Gastrocnemius medialis (tissue), 4 donors: ENCODE measurements at regions not wholly inside any gene's neighbourhood (a gene's known extent, or its start where the extent isn't known, plus 50 kb on each side); places are given as distances from the start of the nearest gene placed in this dataset.

ENCODE experiments used
- ATAC-seq, 2 donors: fragments of 150-250 bp; one replicate each; pipeline ENCODE4 v1.9.1; 2016
- DNase-seq, 2 donors: peaks; one replicate each; pipeline ENCODE4 v3.0.0-alpha.2; 2019
- H3K27ac ChIP-seq, 4 donors: fragments of 200-600 bp; sonication (generic); 1 replicate in 1 of 4; 2 replicates in 3 of 4; pipeline ENCODE4 v1.5.1; 2016 to 2018; ENCODE audit warnings: mild to moderate bottlenecking in 2 of 4, moderate library complexity in 1 of 4
- H3K27me3 ChIP-seq, 3 donors: fragments of 200-600 bp; sonication (generic) in 2 of 3; 1 replicate in 1 of 3; 2 replicates in 2 of 3; pipeline versions ENCODE4 v1.5.1 to v1.6.0; 2016 to 2019; ENCODE audit warnings: mild to moderate bottlenecking in 1 of 3, moderate library complexity in 1 of 3
- H3K36me3 ChIP-seq, 2 donors: fragments of 200-600 bp; sonication (generic) in 1 of 2; one replicate each; pipeline ENCODE4 v1.5.1; 2017 to 2018
- H3K4me1 ChIP-seq, 2 donors: fragments of 200-600 bp; sonication (generic) in 1 of 2; one replicate each; pipeline ENCODE4 v1.5.1; 2016 to 2017; ENCODE audit warnings: mild to moderate bottlenecking in 2 of 2
- H3K4me3 ChIP-seq, 4 donors: fragments of 200-600 bp; sonication (generic) in 3 of 4; 1 replicate in 1 of 4; 2 replicates in 3 of 4; pipeline ENCODE4 v1.5.1; 2016 to 2019; ENCODE audit warnings: mild to moderate bottlenecking in 2 of 4
- H3K9me3 ChIP-seq, 3 donors: fragments of 200-600 bp; sonication (generic) in 2 of 3; 1 replicate in 1 of 3; 2 replicates in 2 of 3; pipeline ENCODE4 v1.5.1; 2016 to 2019
- CTCF ChIP-seq, 5 experiments: fragments of 450-650 bp in 3 of 5; fragments of 200-600 bp in 2 of 5; sonication (generic) in 2 of 5; IDR thresholded peaks in 4 of 5; conservative IDR thresholded peaks in 1 of 5; 1 replicate in 4 of 5; 2 replicates in 1 of 5; pipeline ENCODE4 v1.5.1; 2016 to 2019; ENCODE audit warnings: antibody characterized with exemption in 5 of 5, mild to moderate bottlenecking in 3 of 5, moderate library complexity in 3 of 5
- POLR2A ChIP-seq, 2 donors: fragments of 450-650 bp; IDR thresholded peaks; one replicate each; pipeline ENCODE4 v1.6.1; 2017; ENCODE audit warnings: antibody characterized with exemption in 2 of 2, mild to moderate bottlenecking in 2 of 2, moderate library complexity in 2 of 2
- in situ Hi-C, 4 donors: fragments of 200-750 bp; cut with MboI; loops; one replicate each; pipeline versions ENCODE4 v1.15.0 to v1.8.0; 2017; ENCODE audit warnings: low sequenced_read_pairs in 4 of 4
- intact Hi-C: fragments of 100-400 bp; cut with DNase I; formaldehyde crosslinking; loops from one replicate; pipeline ENCODE4 v1.15.1; 2023; ENCODE audit warnings: low total_unique reads

GRCh38 chr2:71878626-71879508 lies 268.8 kb downstream of the CYP26B1 start:
- Histone ChIP-seq H3K36me3 (no peaks in the 10 kb centered on the region), H3K4me3 (no peak overlapping the region), H3K27ac (no peak overlapping the region), H3K4me1 (peaks cover 39 to 48% of the 10 kb centered on the region in 2 donors), H3K27me3 (no peaks in the 10 kb centered on the region), H3K9me3 (no peaks in the 10 kb centered on the region)
- in situ Hi-C loops (no loop called here), intact Hi-C loops (no loop called here)
- DNase-seq: no peak
- ATAC-seq: no peak
- TF ChIP-seq POLR2A (IDR thresholded peaks at IDR 0.05) (no peak), CTCF (IDR thresholded peaks at IDR 0.05 in 4 of 5, conservative IDR thresholded peaks at IDR 0.05 in 1 of 5) (no peak)

GRCh38 chr2:71877636-71878035 lies 270.0 kb downstream of the CYP26B1 start:
- H3K36me3 ChIP-seq: no peaks in the 10 kb centered on the region
- intact Hi-C loops: no loop called here
- H3K9me3 ChIP-seq: no peaks in the 10 kb centered on the region
- peaks cover 30 to 39% of the 10 kb centered on the region in 2 donors for H3K4me1 ChIP-seq
- no peak for ATAC-seq
- H3K27me3 ChIP-seq: no peaks in the 10 kb centered on the region
- H3K4me3 ChIP-seq: no peak overlapping the region
- TF ChIP-seq CTCF (IDR thresholded peaks at IDR 0.05 in 4 of 5, conservative IDR thresholded peaks at IDR 0.05 in 1 of 5) (no peak), POLR2A (IDR thresholded peaks at IDR 0.05) (no peak)
- H3K27ac ChIP-seq: no peak overlapping the region
- in situ Hi-C loops: no loop called here
- DNase-seq: no peak

- ATAC-seq (no peak), DNase-seq (no peak)
- TF ChIP-seq CTCF (IDR thresholded peaks at IDR 0.05 in 4 of 5, conservative IDR thresholded peaks at IDR 0.05 in 1 of 5): no peak
- no peak for TF ChIP-seq POLR2A (IDR thresholded peaks at IDR 0.05)
- H3K4me3 ChIP-seq: no peak overlapping the region
- H3K9me3 ChIP-seq: no peaks in the 10 kb centered on the region
- H3K27me3 ChIP-seq: no peaks in the 10 kb centered on the region
- intact Hi-C loops (no loop called here), in situ Hi-C loops (no loop called here)
- H3K36me3 ChIP-seq: no peaks in the 10 kb centered on the region
- peak overlapping the region in 1 of 4 donors; percentile 12 for H3K27ac ChIP-seq
- peaks cover 21 to 30% of the 10 kb centered on the region in 2 donors for H3K4me1 ChIP-seq
These were observed 270.9 kb downstream of the CYP26B1 start for GRCh38 chr2:71876542-71877451.

GRCh38 chr2:71872466-71873051 lies 275.1 kb downstream of the CYP26B1 start:
- peaks cover 0 to 6% of the 10 kb centered on the region in 2 donors for H3K4me1 ChIP-seq
- H3K27me3 ChIP-seq: no peaks in the 10 kb centered on the region
- ATAC-seq (no peak), DNase-seq (no peak)
- H3K9me3 ChIP-seq: no peaks in the 10 kb centered on the region
- H3K27ac ChIP-seq: no peak overlapping the region
- intact Hi-C loops: loop anchor here (5.0 kb wide), 1 partner anchor 125 kb away; no protein-coding TSS in a partner anchor
- in situ Hi-C loops: no loop called here
- TF ChIP-seq CTCF (IDR thresholded peaks at IDR 0.05 in 4 of 5, conservative IDR thresholded peaks at IDR 0.05 in 1 of 5): no peak
- no peak for TF ChIP-seq POLR2A (IDR thresholded peaks at IDR 0.05)
- no peak overlapping the region for H3K4me3 ChIP-seq
- no peaks in the 10 kb centered on the region for H3K36me3 ChIP-seq
